ENCODE measurements at regions not wholly inside any gene's neighbourhood (a gene's known extent, or its start where the extent isn't known, plus 50 kb on each side); places are given as distances from the start of the nearest gene placed in this dataset.

DNA sequence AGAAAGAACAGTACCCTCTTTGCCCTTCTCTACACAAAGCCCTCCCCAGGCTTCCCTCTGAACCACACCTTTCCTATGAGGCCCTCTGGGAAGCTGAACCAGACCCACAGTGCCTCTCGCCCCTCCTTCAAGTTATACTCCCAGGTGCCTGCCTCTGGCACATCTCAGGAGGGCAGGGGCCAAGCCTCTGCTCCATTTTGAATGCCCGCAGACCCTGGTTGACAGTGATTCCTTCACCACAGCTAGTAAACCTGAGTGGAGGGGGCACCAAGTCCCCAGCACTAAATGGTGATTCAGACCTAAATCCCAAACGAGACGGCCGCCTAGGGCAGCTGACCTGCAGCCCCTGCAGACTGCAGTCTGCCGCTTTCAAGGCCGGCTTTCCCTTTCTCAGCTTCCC is 230.5 kb upstream of the ZNF32 start:
- TF ChIP-seq, protein P1, sequence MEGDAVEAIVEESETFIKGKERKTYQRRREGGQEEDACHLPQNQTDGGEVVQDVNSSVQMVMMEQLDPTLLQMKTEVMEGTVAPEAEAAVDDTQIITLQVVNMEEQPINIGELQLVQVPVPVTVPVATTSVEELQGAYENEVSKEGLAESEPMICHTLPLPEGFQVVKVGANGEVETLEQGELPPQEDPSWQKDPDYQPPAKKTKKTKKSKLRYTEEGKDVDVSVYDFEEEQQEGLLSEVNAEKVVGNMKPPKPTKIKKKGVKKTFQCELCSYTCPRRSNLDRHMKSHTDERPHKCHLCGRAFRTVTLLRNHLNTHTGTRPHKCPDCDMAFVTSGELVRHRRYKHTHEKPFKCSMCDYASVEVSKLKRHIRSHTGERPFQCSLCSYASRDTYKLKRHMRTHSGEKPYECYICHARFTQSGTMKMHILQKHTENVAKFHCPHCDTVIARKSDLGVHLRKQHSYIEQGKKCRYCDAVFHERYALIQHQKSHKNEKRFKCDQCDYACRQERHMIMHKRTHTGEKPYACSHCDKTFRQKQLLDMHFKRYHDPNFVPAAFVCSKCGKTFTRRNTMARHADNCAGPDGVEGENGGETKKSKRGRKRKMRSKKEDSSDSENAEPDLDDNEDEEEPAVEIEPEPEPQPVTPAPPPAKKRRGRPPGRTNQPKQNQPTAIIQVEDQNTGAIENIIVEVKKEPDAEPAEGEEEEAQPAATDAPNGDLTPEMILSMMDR (optimal IDR thresholded peaks at IDR 0.05 in 1 of 3, IDR thresholded peaks at IDR 0.05 in 1 of 3, conservative IDR thresholded peaks at IDR 0.05 in 1 of 3; ENCODE audit: extremely low read depth in 1 of 3, insufficient read depth in 2 of 3, low read length in 3 of 3) = no peak
- TF ChIP-seq EZH2 (IDR thresholded peaks at IDR 0.05; ENCODE audit: low read length) = no peak
